ENCODE measurements at regions not wholly inside any gene's neighbourhood (a gene's known extent, or its start where the extent isn't known, plus 50 kb on each side); places are given as distances from the start of the nearest gene placed in this dataset.

GRCh38 chr6:137434640-137435039 is 59.6 kb downstream of the OLIG3 start:
- H3K27me3 ChIP-seq, result peaks cover 24% of the 10 kb centered on the region
- no peak overlapping the region for H3K27ac ChIP-seq
- H3K36me3 ChIP-seq, result no peaks in the 10 kb centered on the region
- H3K4me1 ChIP-seq (ENCODE audit: control insufficient read depth in 1 of 2, insufficient read depth in 1 of 2, low read depth in 1 of 2, low read length in 1 of 2), result no peaks in the 10 kb centered on the region
- TF ChIP-seq CTCF (IDR thresholded peaks at IDR 0.05), result no peak
- no peaks in the 10 kb centered on the region for H3K9me3 ChIP-seq
- no peak overlapping the region for H3K4me3 ChIP-seq (ENCODE audit: low read depth in 1 of 2, low read length in 1 of 2)

- Histone ChIP-seq H3K4me1 (ENCODE audit: control insufficient read depth in 1 of 2, insufficient read depth in 1 of 2, low read depth in 1 of 2, low read length in 1 of 2) (no peaks in the 10 kb centered on the region), H3K4me3 (ENCODE audit: low read depth in 1 of 2, low read length in 1 of 2) (no peak overlapping the region), H3K27ac (no peak overlapping the region), H3K27me3 (peaks cover 40% of the 10 kb centered on the region), H3K36me3 (no peaks in the 10 kb centered on the region), H3K9me3 (no peaks in the 10 kb centered on the region)
- no peak for TF ChIP-seq CTCF (IDR thresholded peaks at IDR 0.05)
Measured at GRCh38 chr6:137432054-137432611, 62.1 kb downstream of the OLIG3 start.

DNA sequence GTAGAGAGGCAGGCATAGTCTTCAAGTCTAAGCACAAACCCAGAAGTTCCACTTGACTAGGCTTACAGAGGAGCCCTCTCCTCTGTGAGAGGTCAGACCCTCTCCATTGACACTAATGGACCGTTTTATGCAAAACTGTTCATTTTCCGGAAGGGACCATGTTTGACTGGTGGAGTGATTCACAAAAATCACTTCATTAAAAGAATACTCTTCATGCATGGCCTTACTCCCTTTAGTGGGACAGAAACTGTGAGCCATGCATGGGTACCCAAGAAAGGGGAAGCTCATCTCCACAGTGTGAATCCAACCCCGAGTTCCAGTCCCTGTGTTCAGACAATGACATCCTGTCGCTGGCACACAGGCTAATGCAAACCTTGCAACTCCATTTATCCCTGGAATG is 63.2 kb downstream of the OLIG3 start:
- Histone ChIP-seq H3K27me3 (peaks cover 40% of the 10 kb centered on the region), H3K4me1 (ENCODE audit: control insufficient read depth in 1 of 2, insufficient read depth in 1 of 2, low read depth in 1 of 2, low read length in 1 of 2) (no peaks in the 10 kb centered on the region), H3K9me3 (no peaks in the 10 kb centered on the region), H3K36me3 (no peaks in the 10 kb centered on the region), H3K4me3 (ENCODE audit: low read depth in 1 of 2, low read length in 1 of 2) (no peak overlapping the region), H3K27ac (no peak overlapping the region)
- no peak for TF ChIP-seq CTCF (IDR thresholded peaks at IDR 0.05)

DNA sequence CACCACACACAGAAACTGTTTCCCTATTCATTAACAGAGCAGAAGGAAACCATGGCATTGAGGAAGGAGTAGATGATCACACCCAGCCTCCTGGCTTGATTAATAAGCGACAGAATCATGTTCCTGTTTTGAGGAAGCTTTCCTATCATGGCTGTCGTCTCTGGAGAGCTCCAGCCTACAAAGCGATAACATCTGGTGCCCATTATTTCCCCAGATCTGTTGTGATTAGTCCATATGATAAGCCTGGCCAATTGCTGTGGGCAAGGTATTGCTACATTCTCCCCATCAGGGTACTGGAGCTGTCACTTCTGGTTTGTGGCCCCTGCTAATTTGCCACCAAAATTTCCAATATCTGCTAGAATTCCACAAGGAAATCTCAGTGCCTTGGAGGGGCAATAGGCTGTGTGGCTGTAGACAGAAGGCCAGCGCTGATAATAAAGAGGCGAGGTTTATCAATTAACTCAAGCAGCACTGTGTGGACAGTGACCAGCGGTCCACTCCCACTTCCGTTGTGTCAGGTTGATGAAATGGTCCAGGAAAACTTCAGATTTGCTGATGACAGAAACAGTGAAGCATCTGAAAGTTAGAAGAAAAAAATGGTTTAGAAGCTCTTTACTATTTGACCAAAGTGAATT is 66.4 kb downstream of the OLIG3 start:
- no peaks in the 10 kb centered on the region for H3K4me1 ChIP-seq (ENCODE audit: control insufficient read depth in 1 of 2, insufficient read depth in 1 of 2, low read depth in 1 of 2, low read length in 1 of 2)
- no peaks in the 10 kb centered on the region for H3K9me3 ChIP-seq
- no peak overlapping the region for H3K4me3 ChIP-seq (ENCODE audit: low read depth in 1 of 2, low read length in 1 of 2)
- no peak for TF ChIP-seq CTCF (IDR thresholded peaks at IDR 0.05)
- H3K36me3 ChIP-seq, result no peaks in the 10 kb centered on the region
- peaks cover 52% of the 10 kb centered on the region for H3K27me3 ChIP-seq
- no peak overlapping the region for H3K27ac ChIP-seq

- Histone ChIP-seq H3K36me3 (no peaks in the 10 kb centered on the region), H3K9me3 (no peaks in the 10 kb centered on the region), H3K4me1 (ENCODE audit: control insufficient read depth in 1 of 2, insufficient read depth in 1 of 2, low read depth in 1 of 2, low read length in 1 of 2) (no peaks in the 10 kb centered on the region), H3K27ac (no peak overlapping the region), H3K4me3 (ENCODE audit: low read depth in 1 of 2, low read length in 1 of 2) (no peak overlapping the region), H3K27me3 (peaks cover 37% of the 10 kb centered on the region)
- no peak for TF ChIP-seq CTCF (IDR thresholded peaks at IDR 0.05)
Measured at GRCh38 chr6:137426007-137426689, 68.0 kb downstream of the OLIG3 start.

Measured in neutrophil (primary cell).